ENCODE measurements at regions not wholly inside any gene's neighbourhood (a gene's known extent, or its start where the extent isn't known, plus 50 kb on each side); places are given as distances from the start of the nearest gene placed in this dataset.

DNA sequence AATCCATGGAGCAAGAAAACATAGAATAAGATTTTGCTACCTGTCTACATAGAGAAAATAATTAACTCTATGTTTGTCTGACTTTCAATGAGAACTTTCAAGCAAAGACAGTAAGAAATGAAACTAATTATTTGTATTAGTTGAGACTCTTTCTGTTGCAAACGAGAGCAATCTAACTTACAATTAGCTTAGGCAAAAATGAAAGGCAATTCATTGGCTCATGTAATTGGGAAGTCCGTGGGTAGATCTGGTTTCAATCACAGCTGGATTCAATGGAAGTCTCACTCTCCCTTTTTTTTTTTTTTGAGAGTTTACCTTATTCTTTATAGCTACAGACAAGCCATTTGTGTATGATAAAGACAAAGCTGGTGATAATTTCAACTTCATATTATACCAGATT, 68.2 kb upstream of the STXBP5 start:
- Histone ChIP-seq H3K4me3 (IDR thresholded peaks at IDR 0.05; ENCODE audit: insufficient read depth, low read depth, low read length) (no peak overlapping the region), H3K36me3 (ENCODE audit: insufficient read depth) (no peaks in the 10 kb centered on the region), H3K4me1 (ENCODE audit: low read depth, poor library complexity, severe bottlenecking) (no peaks in the 10 kb centered on the region), H2AFZ (ENCODE audit: low read depth) (no peak overlapping the region), H4K20me1 (ENCODE audit: insufficient read depth) (no peaks in the 10 kb centered on the region), H3K27me3 (ENCODE audit: insufficient read depth, low read depth) (no peaks in the 10 kb centered on the region), H3K4me2 (no peak overlapping the region), H3K79me2 (ENCODE audit: insufficient read depth, low read depth) (no peaks in the 10 kb centered on the region), H3K9ac (no peak overlapping the region), H3K27ac (no peak overlapping the region)
- TF ChIP-seq, protein P1, sequence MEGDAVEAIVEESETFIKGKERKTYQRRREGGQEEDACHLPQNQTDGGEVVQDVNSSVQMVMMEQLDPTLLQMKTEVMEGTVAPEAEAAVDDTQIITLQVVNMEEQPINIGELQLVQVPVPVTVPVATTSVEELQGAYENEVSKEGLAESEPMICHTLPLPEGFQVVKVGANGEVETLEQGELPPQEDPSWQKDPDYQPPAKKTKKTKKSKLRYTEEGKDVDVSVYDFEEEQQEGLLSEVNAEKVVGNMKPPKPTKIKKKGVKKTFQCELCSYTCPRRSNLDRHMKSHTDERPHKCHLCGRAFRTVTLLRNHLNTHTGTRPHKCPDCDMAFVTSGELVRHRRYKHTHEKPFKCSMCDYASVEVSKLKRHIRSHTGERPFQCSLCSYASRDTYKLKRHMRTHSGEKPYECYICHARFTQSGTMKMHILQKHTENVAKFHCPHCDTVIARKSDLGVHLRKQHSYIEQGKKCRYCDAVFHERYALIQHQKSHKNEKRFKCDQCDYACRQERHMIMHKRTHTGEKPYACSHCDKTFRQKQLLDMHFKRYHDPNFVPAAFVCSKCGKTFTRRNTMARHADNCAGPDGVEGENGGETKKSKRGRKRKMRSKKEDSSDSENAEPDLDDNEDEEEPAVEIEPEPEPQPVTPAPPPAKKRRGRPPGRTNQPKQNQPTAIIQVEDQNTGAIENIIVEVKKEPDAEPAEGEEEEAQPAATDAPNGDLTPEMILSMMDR (conservative IDR thresholded peaks at IDR 0.05; ENCODE audit: low read depth, low read length), result no peak

DNA sequence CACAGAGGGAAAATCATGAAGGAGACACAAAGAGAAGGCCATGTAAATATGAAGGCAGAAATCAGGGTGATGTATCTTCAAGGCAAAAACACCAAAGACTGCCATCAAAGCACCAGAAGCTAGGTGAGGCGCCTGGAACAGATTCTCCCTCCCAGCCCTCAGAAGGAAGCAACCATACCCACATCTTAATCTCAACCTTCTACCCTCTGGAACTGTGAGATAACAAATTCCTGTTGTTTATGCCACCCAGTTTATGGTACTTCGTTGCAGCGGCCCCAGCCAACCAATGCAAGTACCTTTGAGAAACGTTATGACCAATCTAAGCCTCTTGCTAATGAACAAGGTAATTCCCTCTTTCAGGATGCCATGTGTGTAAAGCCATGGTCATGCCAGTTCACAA, 66.2 kb upstream of the STXBP5 start:
- Histone ChIP-seq H3K79me2 (ENCODE audit: insufficient read depth, low read depth) (no peaks in the 10 kb centered on the region), H4K20me1 (ENCODE audit: insufficient read depth) (no peaks in the 10 kb centered on the region), H2AFZ (ENCODE audit: low read depth) (no peak overlapping the region), H3K27me3 (ENCODE audit: insufficient read depth, low read depth) (no peaks in the 10 kb centered on the region), H3K9ac (no peak overlapping the region), H3K36me3 (ENCODE audit: insufficient read depth) (no peaks in the 10 kb centered on the region), H3K4me2 (no peak overlapping the region), H3K4me1 (ENCODE audit: low read depth, poor library complexity, severe bottlenecking) (no peaks in the 10 kb centered on the region), H3K4me3 (IDR thresholded peaks at IDR 0.05; ENCODE audit: insufficient read depth, low read depth, low read length) (no peak overlapping the region), H3K27ac (no peak overlapping the region)
- TF ChIP-seq, protein P1 (conservative IDR thresholded peaks at IDR 0.05; ENCODE audit: low read depth, low read length), result no peak

DNA sequence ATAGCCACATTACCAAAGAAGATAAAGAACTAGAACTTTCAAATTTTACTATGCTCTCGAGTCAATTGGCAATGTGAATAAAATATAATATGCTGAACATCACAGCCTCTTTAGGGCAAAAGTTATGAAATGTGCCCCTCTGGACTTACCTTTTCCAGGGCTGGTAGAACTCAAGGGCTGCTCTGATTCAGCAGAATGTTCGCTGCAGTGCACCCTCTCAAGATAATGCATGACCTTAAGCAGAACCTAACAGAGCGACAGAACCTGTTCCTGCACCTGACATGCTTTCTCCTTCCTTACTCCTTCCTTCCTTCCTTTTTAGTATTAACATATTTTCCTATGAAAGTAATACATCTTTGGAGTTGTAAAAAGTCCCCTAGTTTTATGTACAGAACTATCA, 65.4 kb upstream of the STXBP5 start:
- H4K20me1 ChIP-seq (ENCODE audit: insufficient read depth), result no peaks in the 10 kb centered on the region
- no peaks in the 10 kb centered on the region for H3K79me2 ChIP-seq (ENCODE audit: insufficient read depth, low read depth)

GRCh38 chr6:147141711-147142308, 62.4 kb upstream of the STXBP5 start:
- Histone ChIP-seq H4K20me1 (ENCODE audit: insufficient read depth) (no peaks in the 10 kb centered on the region), H2AFZ (ENCODE audit: low read depth) (no peak overlapping the region), H3K79me2 (ENCODE audit: insufficient read depth, low read depth) (no peaks in the 10 kb centered on the region), H3K27me3 (ENCODE audit: insufficient read depth, low read depth) (no peaks in the 10 kb centered on the region), H3K4me3 (IDR thresholded peaks at IDR 0.05; ENCODE audit: insufficient read depth, low read depth, low read length) (no peak overlapping the region), H3K9ac (no peak overlapping the region), H3K4me2 (no peak overlapping the region), H3K27ac (no peak overlapping the region), H3K4me1 (ENCODE audit: low read depth, poor library complexity, severe bottlenecking) (no peaks in the 10 kb centered on the region), H3K36me3 (ENCODE audit: insufficient read depth) (no peaks in the 10 kb centered on the region)
- TF ChIP-seq, protein P1 (conservative IDR thresholded peaks at IDR 0.05; ENCODE audit: low read depth, low read length), result no peak

More for the DNA sequence above, 65.4 kb upstream of the STXBP5 start:
- TF ChIP-seq, protein P1 (conservative IDR thresholded peaks at IDR 0.05; ENCODE audit: low read depth, low read length), result no peak
- Histone ChIP-seq H3K27me3 (ENCODE audit: insufficient read depth, low read depth) (no peaks in the 10 kb centered on the region), H2AFZ (ENCODE audit: low read depth) (no peak overlapping the region), H3K36me3 (ENCODE audit: insufficient read depth) (no peaks in the 10 kb centered on the region), H3K9ac (no peak overlapping the region), H3K27ac (no peak overlapping the region), H3K4me2 (no peak overlapping the region), H3K4me3 (IDR thresholded peaks at IDR 0.05; ENCODE audit: insufficient read depth, low read depth, low read length) (no peak overlapping the region), H3K4me1 (ENCODE audit: low read depth, poor library complexity, severe bottlenecking) (no peaks in the 10 kb centered on the region)

Data from KMS-11 (cell line).